ENCODE measurements at regions not wholly inside any gene's neighbourhood (a gene's known extent, or its start where the extent isn't known, plus 50 kb on each side); places are given as distances from the start of the nearest gene placed in this dataset.
"Not testable (repeated sequence)": the region's sequence is repeated elsewhere in the genome, so short reads cannot be mapped to it uniquely, and the experiment has no call there.

- in situ Hi-C loops (cut with MboI; ENCODE audit: low sequenced_read_pairs in 4 of 4); H3K27me3 ChIP-seq; intact Hi-C loops (cut with DNase I; ENCODE audit: low total_unique reads); H3K4me3 ChIP-seq; H3K9me3 ChIP-seq; H3K27ac ChIP-seq; H3K36me3 ChIP-seq; ATAC-seq; DNase-seq; H3K4me1 ChIP-seq: not testable (repeated sequence)
These were observed 52.6 kb upstream of the MRPS30 start for GRCh38 chr5:44756097-44756496.

- intact Hi-C loops (cut with DNase I; ENCODE audit: low total_unique reads) (no loop called here), in situ Hi-C loops (cut with MboI; ENCODE audit: low sequenced_read_pairs in 4 of 4) (no loop called here)
- H3K4me3 ChIP-seq = no peak overlapping the region
- TF ChIP-seq POLR2A (IDR thresholded peaks at IDR 0.05) (no peak), CTCF (IDR thresholded peaks at IDR 0.05 in 4 of 5, conservative IDR thresholded peaks at IDR 0.05 in 1 of 5) (no peak)
- H3K27ac ChIP-seq = no peak overlapping the region
- H3K9me3 ChIP-seq = no peaks in the 10 kb centered on the region
- no peak for ATAC-seq
- no peaks in the 10 kb centered on the region for H3K4me1 ChIP-seq
- DNase-seq = no peak
- no peaks in the 10 kb centered on the region for H3K27me3 ChIP-seq
- no peaks in the 10 kb centered on the region for H3K36me3 ChIP-seq
These were observed 61.4 kb upstream of the MRPS30 start for GRCh38 chr5:44747396-44747795.

GRCh38 chr5:44740660-44741059 is 68.1 kb upstream of the MRPS30 start:
- DNase-seq (no peak), ATAC-seq (no peak)
- intact Hi-C loops (cut with DNase I; ENCODE audit: low total_unique reads) = no loop called here
- TF ChIP-seq POLR2A (IDR thresholded peaks at IDR 0.05) (no peak), CTCF (IDR thresholded peaks at IDR 0.05 in 4 of 5, conservative IDR thresholded peaks at IDR 0.05 in 1 of 5) (no peak)
- in situ Hi-C loops (cut with MboI; ENCODE audit: low sequenced_read_pairs in 4 of 4) = no loop called here
- Histone ChIP-seq H3K4me3 (no peak overlapping the region), H3K27me3 (no peaks in the 10 kb centered on the region), H3K27ac (no peak overlapping the region), H3K4me1 (no peaks in the 10 kb centered on the region), H3K36me3 (no peaks in the 10 kb centered on the region), H3K9me3 (no peaks in the 10 kb centered on the region)

- intact Hi-C loops (cut with DNase I; ENCODE audit: low total_unique reads) = no loop called here
- DNase-seq (no peak), ATAC-seq (no peak)
- H3K4me3 ChIP-seq = no peak overlapping the region
- no peak overlapping the region for H3K27ac ChIP-seq
- H3K36me3 ChIP-seq = no peaks in the 10 kb centered on the region
- TF ChIP-seq CTCF (IDR thresholded peaks at IDR 0.05 in 4 of 5, conservative IDR thresholded peaks at IDR 0.05 in 1 of 5) = no peak
- TF ChIP-seq POLR2A (IDR thresholded peaks at IDR 0.05) = no peak
- in situ Hi-C loops (cut with MboI; ENCODE audit: low sequenced_read_pairs in 4 of 4) = no loop called here
- H3K9me3 ChIP-seq = no peaks in the 10 kb centered on the region
- no peaks in the 10 kb centered on the region for H3K4me1 ChIP-seq
- no peaks in the 10 kb centered on the region for H3K27me3 ChIP-seq
These were observed 79.2 kb upstream of the MRPS30 start for GRCh38 chr5:44729536-44729935.

- H3K27ac ChIP-seq = no peak overlapping the region
- intact Hi-C loops (cut with DNase I; ENCODE audit: low total_unique reads) = no loop called here
- H3K9me3 ChIP-seq = no peaks in the 10 kb centered on the region
- DNase-seq = no peak
- H3K27me3 ChIP-seq = no peaks in the 10 kb centered on the region
- TF ChIP-seq POLR2A (IDR thresholded peaks at IDR 0.05) (no peak), CTCF (IDR thresholded peaks at IDR 0.05 in 4 of 5, conservative IDR thresholded peaks at IDR 0.05 in 1 of 5) (no peak)
- ATAC-seq = no peak
- H3K36me3 ChIP-seq = no peaks in the 10 kb centered on the region
- no peaks in the 10 kb centered on the region for H3K4me1 ChIP-seq
- H3K4me3 ChIP-seq = no peak overlapping the region
- in situ Hi-C loops (cut with MboI; ENCODE audit: low sequenced_read_pairs in 4 of 4) = no loop called here
These were observed 81.6 kb upstream of the MRPS30 start for GRCh38 chr5:44727100-44727499.

Measured in gastrocnemius medialis (tissue), 4 donors.